Stimulated activated CD8-positive, alpha-beta memory T cell treated with anti-CD3 and anti-CD28 coated beads, Interleukin-4, amount 100 ng/mL, for 4 hours (primary cell): ENCODE measurements at regions not wholly inside any gene's neighbourhood (a gene's known extent, or its start where the extent isn't known, plus 50 kb on each side); places are given as distances from the start of the nearest gene placed in this dataset.

Experiments
- DNase-seq, 2 donors: peaks; one replicate each; pipeline ENCODE4 v3.0.0-alpha.2; 2020; ENCODE audit warnings: low read depth in 2 of 2, low spot score in 1 of 2

- DNase-seq: no peak
These were observed 78.0 kb upstream of the NHSL1 start for GRCh38 chr6:138577151-138577915.

DNA sequence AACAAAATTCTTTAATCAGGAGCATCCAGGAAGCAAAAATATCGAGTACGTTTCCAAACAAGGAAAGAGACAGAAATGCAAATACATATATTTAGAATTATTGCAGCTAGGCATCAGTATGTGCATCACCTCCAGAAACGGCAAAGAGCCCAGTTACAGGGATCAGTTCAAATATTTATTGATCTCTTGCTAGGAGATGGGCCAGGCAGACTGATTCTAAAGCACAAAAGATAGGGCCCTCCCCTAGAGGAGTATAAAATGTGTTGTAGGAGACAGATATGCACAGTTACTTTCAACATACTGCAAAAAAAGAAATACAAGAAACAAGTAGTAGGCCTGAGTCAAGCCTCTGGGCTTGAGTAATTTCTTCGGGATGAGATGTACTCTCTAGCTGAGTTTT is 80.7 kb upstream of the NHSL1 start:
- no peak for DNase-seq

- DNase-seq: no peak
These were observed 81.5 kb upstream of the NHSL1 start for GRCh38 chr6:138580801-138581200.

DNA sequence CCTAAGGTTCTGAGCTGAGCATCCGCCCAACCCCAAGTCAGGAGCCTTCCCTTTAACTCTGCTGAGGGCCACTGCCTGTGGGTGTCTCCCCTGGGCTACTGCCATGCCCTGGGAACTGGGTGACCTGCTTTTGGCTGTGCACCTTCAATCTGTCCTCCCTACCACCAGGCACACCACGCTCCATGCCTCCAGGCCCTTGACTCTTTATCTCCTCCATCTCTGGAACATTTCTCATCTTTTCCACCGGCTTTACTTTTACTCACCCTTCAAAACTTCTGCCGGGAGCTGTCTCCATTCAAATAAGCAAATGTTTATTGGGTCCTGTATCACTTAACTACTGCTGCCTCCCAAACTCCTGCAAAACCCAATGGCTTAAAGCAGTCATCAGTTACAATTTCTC is 83.3 kb upstream of the NHSL1 start:
- DNase-seq: no peak

GRCh38 chr6:138586638-138587037 is 87.3 kb upstream of the NHSL1 start:
- DNase-seq: no peak

DNA sequence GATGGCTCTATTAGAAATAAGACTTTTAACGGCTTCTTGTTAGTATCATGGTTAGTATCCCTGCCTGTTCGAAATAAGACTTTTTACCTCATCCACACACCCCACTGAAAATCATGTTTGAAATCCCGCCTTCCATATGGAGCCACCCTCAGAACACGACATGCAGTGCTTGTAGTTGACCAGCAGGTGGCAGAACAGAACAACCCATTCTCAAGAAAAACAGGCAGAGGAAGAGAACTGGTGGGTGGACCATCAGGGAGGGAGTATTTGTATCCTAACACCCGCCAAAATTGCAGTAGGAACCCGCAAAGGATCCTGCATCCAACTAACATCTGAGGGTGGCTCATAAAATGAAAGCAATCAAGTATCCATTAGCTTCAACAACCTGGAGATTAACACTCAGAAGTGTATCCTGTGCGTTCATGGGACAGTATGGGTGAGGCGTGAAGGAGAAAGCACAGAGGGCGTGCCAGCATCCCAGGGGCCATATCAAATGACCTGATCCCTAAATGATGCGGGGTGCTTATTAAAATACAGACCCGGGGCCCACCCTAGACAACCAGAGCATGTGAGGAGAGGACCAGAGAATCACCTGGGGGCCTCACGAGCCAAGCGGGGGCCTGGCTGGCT is 89.6 kb upstream of the NHSL1 start:
- peak in 1 of 2 donors; percentile 22 for DNase-seq

- no peak for DNase-seq
These were observed 91.8 kb upstream of the NHSL1 start for GRCh38 chr6:138590796-138591709.

- no peak for DNase-seq
These were observed 93.4 kb upstream of the NHSL1 start for GRCh38 chr6:138592749-138593123.

DNA sequence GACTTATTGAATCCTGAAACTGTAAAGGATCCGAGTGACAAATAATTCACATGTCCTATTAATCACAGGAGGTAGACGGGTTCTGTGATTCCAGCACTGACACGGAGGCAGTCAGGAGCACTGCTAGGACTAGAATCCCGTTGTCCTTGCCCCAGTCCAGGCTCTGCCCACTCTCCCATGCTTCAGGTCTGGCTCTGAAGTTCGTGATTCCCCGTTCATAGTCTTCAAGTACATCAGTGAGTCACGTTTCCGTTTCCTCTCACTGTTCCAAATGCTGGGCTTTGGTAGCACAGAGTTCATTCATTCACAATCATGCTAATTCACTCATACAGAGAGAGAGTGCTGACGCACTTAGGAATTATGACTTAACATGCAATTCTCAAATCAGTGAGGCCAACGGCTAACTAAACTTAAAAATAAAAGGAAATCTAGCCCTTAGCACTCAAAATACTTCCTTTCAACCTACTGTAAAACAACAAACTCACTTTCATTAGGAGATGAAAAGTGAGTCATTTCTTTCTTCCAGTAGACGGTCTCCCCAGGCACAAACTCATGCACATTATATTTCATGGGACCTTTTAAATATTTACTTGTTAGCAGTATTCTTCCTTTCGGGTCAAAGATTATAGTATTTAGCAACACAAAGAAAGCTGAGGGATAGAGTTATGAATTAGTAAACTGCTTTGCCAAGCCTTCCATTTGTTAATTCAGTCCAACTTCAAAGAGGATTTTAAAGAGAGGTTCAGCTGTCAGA is 94.0 kb upstream of the NHSL1 start:
- DNase-seq: no peak

- DNase-seq: no peak
These were observed 94.8 kb upstream of the NHSL1 start for GRCh38 chr6:138593909-138594757.

- DNase-seq: no peak
These were observed 95.5 kb upstream of the NHSL1 start for GRCh38 chr6:138594758-138595140.

- no peak for DNase-seq
These were observed 96.8 kb upstream of the NHSL1 start for GRCh38 chr6:138596126-138596525.

DNA sequence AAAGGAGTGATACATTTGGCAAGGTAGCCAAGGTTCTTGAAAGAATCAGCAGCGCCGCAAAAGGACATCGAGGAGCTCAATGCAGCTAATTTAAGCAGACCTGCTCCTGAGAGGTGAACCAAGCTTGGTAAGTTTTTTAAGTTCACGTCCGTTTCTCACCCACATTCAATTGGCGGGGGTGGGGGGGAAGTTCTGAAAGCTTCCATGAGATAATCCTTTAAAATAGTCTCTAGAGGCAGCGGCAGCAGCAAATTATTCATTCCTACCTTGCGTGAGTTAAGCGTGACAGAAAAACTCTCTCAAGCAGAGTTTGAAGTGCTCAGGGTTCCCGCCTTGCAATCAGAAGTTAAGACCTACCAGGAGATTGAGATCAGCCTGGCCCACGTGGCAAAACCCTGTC is 97.3 kb upstream of the NHSL1 start:
- DNase-seq: no peak

DNA sequence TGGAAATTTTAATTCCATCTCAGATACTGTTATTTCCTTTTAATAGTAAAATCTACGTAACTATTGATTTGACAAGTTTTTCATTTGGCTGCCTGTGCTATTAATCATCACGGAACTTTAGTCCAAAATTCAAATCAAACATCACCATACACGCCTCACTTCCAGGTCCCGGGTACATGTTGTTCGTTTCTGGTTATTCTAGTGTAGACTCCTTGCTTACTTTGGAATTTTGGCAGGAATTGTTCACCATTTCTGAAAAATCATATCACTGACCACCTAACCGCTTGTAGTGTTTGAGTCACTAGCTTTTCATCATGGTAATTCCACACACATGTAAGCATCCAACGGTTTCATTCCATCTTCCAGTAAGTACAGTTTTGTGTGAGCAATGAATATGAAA is 98.0 kb upstream of the NHSL1 start:
- DNase-seq: no peak

- no peak for DNase-seq
These were observed 99.4 kb upstream of the NHSL1 start for GRCh38 chr6:138598562-138599173.

DNA sequence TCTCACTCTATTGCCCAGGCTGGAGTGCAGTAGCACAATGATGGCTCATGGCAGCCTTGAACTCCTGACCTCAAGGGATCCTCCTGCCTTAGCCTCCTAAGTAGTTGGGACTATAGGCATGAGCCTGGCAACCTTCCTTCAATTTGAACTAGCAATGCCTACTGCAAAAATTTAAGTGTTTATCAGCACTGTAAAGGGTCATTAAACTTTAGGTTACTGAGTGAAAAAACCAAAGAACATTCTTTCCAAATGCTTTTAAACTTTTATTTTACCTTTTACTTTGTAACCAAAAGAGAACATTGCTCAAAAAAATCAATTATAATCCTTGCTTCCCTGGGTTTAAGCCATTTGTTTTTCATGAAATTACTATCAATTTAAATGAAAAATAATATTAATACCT is 101.0 kb upstream of the NHSL1 start:
- DNase-seq: no peak

- DNase-seq: no peak
These were observed 101.4 kb upstream of the NHSL1 start for GRCh38 chr6:138600726-138601125.

DNA sequence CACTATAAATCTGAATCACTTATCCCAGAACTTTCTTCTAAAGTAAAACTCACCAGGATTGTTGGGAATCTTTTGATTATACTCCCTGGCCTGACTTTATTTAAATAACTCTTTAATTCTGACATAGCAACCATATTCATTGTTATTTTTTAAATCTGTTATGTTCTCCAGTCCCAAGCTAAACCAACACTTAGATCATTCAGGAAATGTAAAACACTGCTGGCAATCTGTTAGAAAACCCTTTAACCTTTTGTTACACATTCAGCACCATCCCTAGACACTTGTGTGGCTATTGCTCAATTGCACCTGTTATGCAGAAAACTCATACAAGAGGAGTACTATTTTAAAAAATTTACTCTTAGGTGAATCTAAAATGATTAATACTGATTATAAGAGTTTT is 101.8 kb upstream of the NHSL1 start:
- no peak for DNase-seq

GRCh38 chr6:138605958-138606357 is 106.7 kb upstream of the NHSL1 start:
- DNase-seq: no peak
